Tibial artery (tissue), 4 donors: ENCODE measurements at regions not wholly inside any gene's neighbourhood (a gene's known extent, or its start where the extent isn't known, plus 50 kb on each side); places are given as distances from the start of the nearest gene placed in this dataset.

Source experiments
- DNase-seq, 2 donors: peaks; one replicate each; pipeline ENCODE4 v3.0.0-alpha.2; 2019
- H3K27ac ChIP-seq, 2 donors: fragments of 200-600 bp; sonication (generic) in 1 of 2; 1 replicate in 1 of 2; 2 replicates in 1 of 2; pipeline ENCODE4 v1.5.1; 2018 to 2019; ENCODE audit warnings: mild to moderate bottlenecking in 1 of 2
- H3K27me3 ChIP-seq, 2 donors: fragments of 200-600 bp; sonication (generic) in 1 of 2; one replicate each; pipeline versions ENCODE4 v1.5.1 to v1.6.0; 2016 to 2019
- H3K36me3 ChIP-seq, 3 donors: fragments of 200-600 bp; sonication (generic) in 2 of 3; one replicate each; pipeline ENCODE4 v1.5.1; 2016 to 2019; ENCODE audit warnings: mild to moderate bottlenecking in 2 of 3
- H3K4me1 ChIP-seq, 4 donors: fragments of 200-600 bp; sonication (generic) in 2 of 4; 1 replicate in 3 of 4; 2 replicates in 1 of 4; pipeline ENCODE4 v1.5.1; 2016 to 2019
- H3K4me3 ChIP-seq, 2 donors: fragments of 200-600 bp; sonication (generic) in 1 of 2; 1 replicate in 1 of 2; 2 replicates in 1 of 2; pipeline ENCODE4 v1.5.1; 2018 to 2019; ENCODE audit warnings: mild to moderate bottlenecking in 2 of 2
- H3K9me3 ChIP-seq, 3 donors: fragments of 200-600 bp; sonication (generic) in 1 of 3; one replicate each; pipeline ENCODE4 v1.5.1; 2016 to 2019
- CTCF ChIP-seq, 2 experiments: fragments of 200-600 bp in 1 of 2; fragments of 450-650 bp in 1 of 2; IDR thresholded peaks; one replicate each; pipeline ENCODE4 v1.5.1; 2017 to 2019; ENCODE audit warnings: antibody characterized with exemption in 2 of 2, mild to moderate bottlenecking in 1 of 2, moderate library complexity in 1 of 2
- intact Hi-C: fragments of 100-400 bp; cut with DNase I; formaldehyde crosslinking; loops from one replicate; pipeline ENCODE4 v1.15.0; 2023; ENCODE audit warnings: low total_unique reads

GRCh38 chr2:60136913-60137312 is 416.5 kb downstream of the BCL11A start:
- H3K27me3 ChIP-seq, result no peaks in the 10 kb centered on the region
- intact Hi-C loops, result no loop called here

GRCh38 chr2:60127191-60127590 is 426.3 kb downstream of the BCL11A start:
- H3K36me3 ChIP-seq, result no peaks in the 10 kb centered on the region

More at GRCh38 chr2:60136913-60137312, 416.5 kb downstream of the BCL11A start:
- TF ChIP-seq CTCF (IDR thresholded peaks at IDR 0.05), result no peak
- H3K27ac ChIP-seq, result no peak overlapping the region
- H3K9me3 ChIP-seq, result peaks cover 0 to 6% (median 0%) of the 10 kb centered on the region in 3 donors
- H3K4me1 ChIP-seq, result no peaks in the 10 kb centered on the region
- H3K36me3 ChIP-seq, result no peaks in the 10 kb centered on the region
- no peak for DNase-seq
- no peak overlapping the region for H3K4me3 ChIP-seq

GRCh38 chr2:60125611-60126426 is 427.6 kb downstream of the BCL11A start:
- no peak for TF ChIP-seq CTCF (IDR thresholded peaks at IDR 0.05)
- Histone ChIP-seq H3K4me3 (no peak overlapping the region), H3K9me3 (no peaks in the 10 kb centered on the region), H3K36me3 (no peaks in the 10 kb centered on the region), H3K27me3 (no peaks in the 10 kb centered on the region), H3K27ac (no peak overlapping the region), H3K4me1 (no peaks in the 10 kb centered on the region)
- DNase-seq, result no peak
- intact Hi-C loops, result no loop called here

More at GRCh38 chr2:60127191-60127590, 426.3 kb downstream of the BCL11A start:
- H3K27ac ChIP-seq, result no peak overlapping the region
- H3K4me1 ChIP-seq, result no peaks in the 10 kb centered on the region
- H3K4me3 ChIP-seq, result no peak overlapping the region
- DNase-seq, result no peak
- intact Hi-C loops, result no loop called here
- no peak for TF ChIP-seq CTCF (IDR thresholded peaks at IDR 0.05)
- no peaks in the 10 kb centered on the region for H3K27me3 ChIP-seq
- no peaks in the 10 kb centered on the region for H3K9me3 ChIP-seq

GRCh38 chr2:60119778-60120177 is 433.7 kb downstream of the BCL11A start:
- no peaks in the 10 kb centered on the region for H3K36me3 ChIP-seq
- TF ChIP-seq CTCF (IDR thresholded peaks at IDR 0.05), result no peak
- no peak overlapping the region for H3K4me3 ChIP-seq
- no peaks in the 10 kb centered on the region for H3K4me1 ChIP-seq
- H3K9me3 ChIP-seq, result no peaks in the 10 kb centered on the region
- intact Hi-C loops, result no loop called here
- H3K27ac ChIP-seq, result no peak overlapping the region
- DNase-seq, result no peak
- H3K27me3 ChIP-seq, result no peaks in the 10 kb centered on the region

- Histone ChIP-seq H3K4me1 (no peaks in the 10 kb centered on the region), H3K27me3 (no peaks in the 10 kb centered on the region), H3K27ac (no peak overlapping the region), H3K9me3 (no peaks in the 10 kb centered on the region), H3K4me3 (no peak overlapping the region), H3K36me3 (no peaks in the 10 kb centered on the region)
- DNase-seq, result no peak
- TF ChIP-seq CTCF (IDR thresholded peaks at IDR 0.05), result no peak
- intact Hi-C loops, result no loop called here
These were observed 434.5 kb downstream of the BCL11A start for GRCh38 chr2:60118917-60119316.
